GM23338 (cell line): ENCODE measurements at regions not wholly inside any gene's neighbourhood (a gene's known extent, or its start where the extent isn't known, plus 50 kb on each side); places are given as distances from the start of the nearest gene placed in this dataset.

ENCODE experiments used
- ATAC-seq: fragments of 200-7000 bp; cut with Tn5 transposase; 3 replicates; pipeline ENCODE4 v1.9.1; 2020
- DNase-seq: peaks from one replicate; pipeline ENCODE4 v3.0.0-alpha.2; 2015; ENCODE audit warnings: low spot score
- H2AFZ ChIP-seq: fragments of 200-600 bp; sonication (generic); 2 replicates; pipeline ENCODE4 v1.8.0; 2016; ENCODE audit warnings: antibody characterized with exemption, mild to moderate bottlenecking, moderate library complexity
- H3F3A ChIP-seq: fragments of 200-600 bp; sonication (generic); replicated peaks from 2 replicates; pipeline ENCODE4 v1.8.0; 2017; ENCODE audit warnings: antibody characterized with exemption, mixed run types, low read depth
- H3K27ac ChIP-seq: fragments of 200-600 bp; sonication (generic); 2 replicates; pipeline ENCODE4 v1.6.1; 2016; ENCODE audit warnings: low read depth
- H3K27me3 ChIP-seq: fragments of 200-600 bp; sonication (generic); 2 replicates; pipeline ENCODE4 v1.8.0; 2016; ENCODE audit warnings: mild to moderate bottlenecking, mixed run types, moderate library complexity; ENCODE audit not compliant: insufficient read depth
- H3K36me3 ChIP-seq: fragments of 200-600 bp; sonication (generic); 2 replicates; pipeline ENCODE4 v1.8.0; 2016; ENCODE audit warnings: mild to moderate bottlenecking; ENCODE audit not compliant: insufficient read depth
- H3K4me1 ChIP-seq: fragments of 200-600 bp; sonication (generic); 2 replicates; pipeline ENCODE4 v1.8.0; 2016; ENCODE audit warnings: mild to moderate bottlenecking, moderate library complexity; ENCODE audit not compliant: insufficient read depth
- H3K4me2 ChIP-seq: fragments of 200-600 bp; sonication (generic); 2 replicates; pipeline ENCODE4 v1.7.1; 2017; ENCODE audit warnings: mixed run types
- H3K4me3 ChIP-seq: fragments of 200-600 bp; sonication (generic); 2 replicates; pipeline ENCODE4 v1.6.1; 2016; ENCODE audit warnings: mixed run types
- H3K79me2 ChIP-seq: fragments of 200-600 bp; sonication (generic); replicated peaks from 2 replicates; pipeline ENCODE4 v1.8.0; 2017; ENCODE audit warnings: mild to moderate bottlenecking; ENCODE audit not compliant: insufficient read depth
- H3K9me2 ChIP-seq: fragments of 200-600 bp; sonication (generic); 2 replicates; pipeline ENCODE4 v1.8.0; 2017; ENCODE audit not compliant: insufficient read depth
- H4K20me1 ChIP-seq: fragments of 200-600 bp; sonication (generic); replicated peaks from 2 replicates; pipeline ENCODE4 v1.8.0; 2017; ENCODE audit warnings: mild to moderate bottlenecking; ENCODE audit not compliant: insufficient read depth
- H3K27ac Mint-ChIP-seq: 2 replicates; pipeline ENCODE4 v1.8.0; 2020; ENCODE audit warnings: inconsistent platforms, mild to moderate bottlenecking, moderate library complexity, mixed read lengths
- H3K27me3 Mint-ChIP-seq: 3 replicates; pipeline ENCODE4 v1.8.0; 2022; ENCODE audit warnings: low read depth, mild to moderate bottlenecking, moderate library complexity, mixed read lengths, inconsistent platforms; ENCODE audit not compliant: insufficient read depth, poor library complexity
- H3K36me3 Mint-ChIP-seq: 3 replicates; pipeline ENCODE4 v1.8.0; 2021; ENCODE audit warnings: low read depth, mild to moderate bottlenecking, inconsistent platforms, moderate library complexity, mixed read lengths
- H3K4me1 Mint-ChIP-seq: 3 replicates; pipeline ENCODE4 v1.8.0; 2020; ENCODE audit warnings: mild to moderate bottlenecking, inconsistent platforms, mixed read lengths
- H3K4me3 Mint-ChIP-seq: 3 replicates; pipeline ENCODE4 v1.8.0; 2021; ENCODE audit warnings: moderate library complexity, mild to moderate bottlenecking, inconsistent platforms, mixed read lengths
- H3K9me3 Mint-ChIP-seq: 3 replicates; pipeline ENCODE4 v1.8.0; 2020; ENCODE audit warnings: moderate library complexity, mild to moderate bottlenecking, inconsistent platforms, mixed read lengths
- CREB1 ChIP-seq: fragments of 250-450 bp; sonication (Bioruptor Pico); IDR thresholded peaks from 2 replicates; pipeline ENCODE4 v1.5.0; 2020; ENCODE audit warnings: low read depth, mild to moderate bottlenecking, moderate library complexity
- EZH2 ChIP-seq: fragments of 200-600 bp; sonication (generic); IDR thresholded peaks from one replicate; pipeline ENCODE4 v1.8.0; 2017; ENCODE audit warnings: antibody characterized with exemption, mild to moderate bottlenecking, low read depth; ENCODE audit not compliant: unreplicated experiment
- EZH2phosphoT487 ChIP-seq: fragments of 200-600 bp; sonication (generic); IDR thresholded peaks from one replicate; pipeline ENCODE4 v1.8.1; 2018; ENCODE audit warnings: antibody characterized with exemption; ENCODE audit not compliant: unreplicated experiment
- JUNB ChIP-seq: IDR thresholded peaks from one replicate; pipeline ENCODE4 v1.6.1; 2016; ENCODE audit warnings: antibody characterized with exemption; ENCODE audit not compliant: unreplicated experiment
- NANOG ChIP-seq: IDR thresholded peaks from 2 replicates; pipeline ENCODE4 v1.6.1; 2016; ENCODE audit warnings: antibody characterized with exemption, borderline replicate concordance
- POLR2AphosphoS5 ChIP-seq: IDR thresholded peaks from 2 replicates; pipeline ENCODE4 v1.6.1; 2016; ENCODE audit warnings: antibody characterized with exemption, low read depth
- STAT1 ChIP-seq: IDR thresholded peaks from one replicate; pipeline ENCODE4 v1.6.1; 2016; ENCODE audit warnings: antibody characterized with exemption; ENCODE audit not compliant: unreplicated experiment
- ZNF114 ChIP-seq: fragments of 250-450 bp; sonication (Bioruptor Pico); IDR thresholded peaks from 2 replicates; pipeline ENCODE4 v1.5.0; 2020; ENCODE audit warnings: mild to moderate bottlenecking, moderate library complexity
- TF ChIP-seq, protein P1 (sequence below): fragments of 250-450 bp; sonication (Bioruptor Pico); IDR thresholded peaks from 2 replicates; pipeline ENCODE4 v1.5.0; 2020; ENCODE audit warnings: mild to moderate bottlenecking, moderate library complexity
- TF ChIP-seq, protein P2 (sequence below): IDR thresholded peaks from 2 replicates; pipeline ENCODE4 v1.6.1; 2016; ENCODE audit warnings: antibody characterized with exemption

DNA sequence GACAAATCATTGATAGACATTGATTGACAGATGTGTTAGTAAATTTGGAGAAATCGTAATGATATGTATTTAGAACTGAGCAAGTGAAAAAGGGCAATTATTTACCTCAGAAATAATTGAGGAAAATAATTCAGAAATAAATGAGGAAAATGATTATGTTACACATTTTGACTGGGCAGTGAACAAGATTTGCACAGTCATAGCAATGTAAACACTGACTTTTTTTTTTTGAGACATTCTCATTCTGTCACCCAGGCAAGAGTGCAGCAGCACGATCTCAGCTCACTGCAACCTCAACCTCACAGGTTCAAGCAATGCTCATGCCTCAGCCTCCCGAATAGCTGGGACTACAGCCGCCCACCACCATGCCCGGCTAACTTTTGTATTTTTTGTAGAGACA is 211.7 kb downstream of the SP3 start (continued):
- TF ChIP-seq, protein P1, sequence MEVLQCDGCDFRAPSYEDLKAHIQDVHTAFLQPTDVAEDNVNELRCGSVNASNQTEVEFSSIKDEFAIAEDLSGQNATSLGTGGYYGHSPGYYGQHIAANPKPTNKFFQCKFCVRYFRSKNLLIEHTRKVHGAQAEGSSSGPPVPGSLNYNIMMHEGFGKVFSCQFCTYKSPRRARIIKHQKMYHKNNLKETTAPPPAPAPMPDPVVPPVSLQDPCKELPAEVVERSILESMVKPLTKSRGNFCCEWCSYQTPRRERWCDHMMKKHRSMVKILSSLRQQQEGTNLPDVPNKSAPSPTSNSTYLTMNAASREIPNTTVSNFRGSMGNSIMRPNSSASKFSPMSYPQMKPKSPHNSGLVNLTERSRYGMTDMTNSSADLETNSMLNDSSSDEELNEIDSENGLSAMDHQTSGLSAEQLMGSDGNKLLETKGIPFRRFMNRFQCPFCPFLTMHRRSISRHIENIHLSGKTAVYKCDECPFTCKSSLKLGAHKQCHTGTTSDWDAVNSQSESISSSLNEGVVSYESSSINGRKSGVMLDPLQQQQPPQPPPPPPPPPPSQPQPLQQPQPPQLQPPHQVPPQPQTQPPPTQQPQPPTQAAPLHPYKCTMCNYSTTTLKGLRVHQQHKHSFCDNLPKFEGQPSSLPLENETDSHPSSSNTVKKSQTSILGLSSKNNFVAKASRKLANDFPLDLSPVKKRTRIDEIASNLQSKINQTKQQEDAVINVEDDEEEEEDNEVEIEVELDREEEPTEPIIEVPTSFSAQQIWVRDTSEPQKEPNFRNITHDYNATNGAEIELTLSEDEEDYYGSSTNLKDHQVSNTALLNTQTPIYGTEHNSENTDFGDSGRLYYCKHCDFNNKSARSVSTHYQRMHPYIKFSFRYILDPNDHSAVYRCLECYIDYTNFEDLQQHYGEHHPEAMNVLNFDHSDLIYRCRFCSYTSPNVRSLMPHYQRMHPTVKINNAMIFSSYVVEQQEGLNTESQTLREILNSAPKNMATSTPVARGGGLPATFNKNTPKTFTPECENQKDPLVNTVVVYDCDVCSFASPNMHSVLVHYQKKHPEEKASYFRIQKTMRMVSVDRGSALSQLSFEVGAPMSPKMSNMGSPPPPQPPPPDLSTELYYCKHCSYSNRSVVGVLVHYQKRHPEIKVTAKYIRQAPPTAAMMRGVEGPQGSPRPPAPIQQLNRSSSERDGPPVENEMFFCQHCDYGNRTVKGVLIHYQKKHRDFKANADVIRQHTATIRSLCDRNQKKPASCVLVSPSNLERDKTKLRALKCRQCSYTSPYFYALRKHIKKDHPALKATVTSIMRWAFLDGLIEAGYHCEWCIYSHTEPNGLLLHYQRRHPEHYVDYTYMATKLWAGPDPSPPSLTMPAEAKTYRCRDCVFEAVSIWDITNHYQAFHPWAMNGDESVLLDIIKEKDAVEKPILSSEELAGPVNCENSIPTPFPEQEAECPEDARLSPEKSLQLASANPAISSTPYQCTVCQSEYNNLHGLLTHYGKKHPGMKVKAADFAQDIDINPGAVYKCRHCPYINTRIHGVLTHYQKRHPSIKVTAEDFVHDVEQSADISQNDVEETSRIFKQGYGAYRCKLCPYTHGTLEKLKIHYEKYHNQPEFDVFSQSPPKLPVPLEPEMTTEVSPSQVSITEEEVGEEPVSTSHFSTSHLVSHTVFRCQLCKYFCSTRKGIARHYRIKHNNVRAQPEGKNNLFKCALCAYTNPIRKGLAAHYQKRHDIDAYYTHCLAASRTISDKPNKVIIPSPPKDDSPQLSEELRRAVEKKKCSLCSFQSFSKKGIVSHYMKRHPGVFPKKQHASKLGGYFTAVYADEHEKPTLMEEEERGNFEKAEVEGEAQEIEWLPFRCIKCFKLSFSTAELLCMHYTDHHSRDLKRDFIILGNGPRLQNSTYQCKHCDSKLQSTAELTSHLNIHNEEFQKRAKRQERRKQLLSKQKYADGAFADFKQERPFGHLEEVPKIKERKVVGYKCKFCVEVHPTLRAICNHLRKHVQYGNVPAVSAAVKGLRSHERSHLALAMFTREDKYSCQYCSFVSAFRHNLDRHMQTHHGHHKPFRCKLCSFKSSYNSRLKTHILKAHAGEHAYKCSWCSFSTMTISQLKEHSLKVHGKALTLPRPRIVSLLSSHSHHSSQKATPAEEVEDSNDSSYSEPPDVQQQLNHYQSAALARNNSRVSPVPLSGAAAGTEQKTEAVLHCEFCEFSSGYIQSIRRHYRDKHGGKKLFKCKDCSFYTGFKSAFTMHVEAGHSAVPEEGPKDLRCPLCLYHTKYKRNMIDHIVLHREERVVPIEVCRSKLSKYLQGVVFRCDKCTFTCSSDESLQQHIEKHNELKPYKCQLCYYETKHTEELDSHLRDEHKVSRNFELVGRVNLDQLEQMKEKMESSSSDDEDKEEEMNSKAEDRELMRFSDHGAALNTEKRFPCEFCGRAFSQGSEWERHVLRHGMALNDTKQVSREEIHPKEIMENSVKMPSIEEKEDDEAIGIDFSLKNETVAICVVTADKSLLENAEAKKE: no peak
- TF ChIP-seq JUNB (no peak), POLR2AphosphoS5 (no peak), ZNF114 (CRISPR knock-in tag) (no peak), EZH2phosphoT487 (no peak), STAT1 (no peak), EZH2 (no peak), CREB1 (no peak), NANOG (no peak)
- TF ChIP-seq, protein P2, sequence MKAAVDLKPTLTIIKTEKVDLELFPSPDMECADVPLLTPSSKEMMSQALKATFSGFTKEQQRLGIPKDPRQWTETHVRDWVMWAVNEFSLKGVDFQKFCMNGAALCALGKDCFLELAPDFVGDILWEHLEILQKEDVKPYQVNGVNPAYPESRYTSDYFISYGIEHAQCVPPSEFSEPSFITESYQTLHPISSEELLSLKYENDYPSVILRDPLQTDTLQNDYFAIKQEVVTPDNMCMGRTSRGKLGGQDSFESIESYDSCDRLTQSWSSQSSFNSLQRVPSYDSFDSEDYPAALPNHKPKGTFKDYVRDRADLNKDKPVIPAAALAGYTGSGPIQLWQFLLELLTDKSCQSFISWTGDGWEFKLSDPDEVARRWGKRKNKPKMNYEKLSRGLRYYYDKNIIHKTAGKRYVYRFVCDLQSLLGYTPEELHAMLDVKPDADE: no peak

GRCh38 chr2:173754165-173754564 is 211.0 kb downstream of the SP3 start:
- Histone ChIP-seq H3K27me3 (no peaks in the 10 kb centered on the region), H3K4me2 (no peak overlapping the region), H3K27ac (no peak overlapping the region), H3K4me3 (no peak overlapping the region), H3K4me1 (peaks cover 44% of the 10 kb centered on the region), H3K79me2 (no peaks in the 10 kb centered on the region), H3K9me2 (no peaks in the 10 kb centered on the region), H4K20me1 (no peaks in the 10 kb centered on the region), H3F3A (no peaks in the 10 kb centered on the region), H2AFZ (no peak overlapping the region), H3K36me3 (no peaks in the 10 kb centered on the region)
- H3K27me3 Mint-ChIP-seq: peaks cover 5% of the 10 kb centered on the region
- H3K9me3 Mint-ChIP-seq: no peaks in the 10 kb centered on the region
- ATAC-seq: no peak
- H3K27ac Mint-ChIP-seq: no peak overlapping the region
- DNase-seq: no peak
- no peaks in the 10 kb centered on the region for H3K36me3 Mint-ChIP-seq
- H3K4me3 Mint-ChIP-seq: no peak overlapping the region
- H3K4me1 Mint-ChIP-seq: peaks cover 46% of the 10 kb centered on the region
- no peak for TF ChIP-seq EZH2
- no peak for TF ChIP-seq POLR2AphosphoS5
- TF ChIP-seq STAT1: no peak
- TF ChIP-seq NANOG: no peak
- TF ChIP-seq, protein P1: no peak
- no peak for TF ChIP-seq EZH2phosphoT487
